ENCODE measurements at regions not wholly inside any gene's neighbourhood (a gene's known extent, or its start where the extent isn't known, plus 50 kb on each side); places are given as distances from the start of the nearest gene placed in this dataset.

DNA sequence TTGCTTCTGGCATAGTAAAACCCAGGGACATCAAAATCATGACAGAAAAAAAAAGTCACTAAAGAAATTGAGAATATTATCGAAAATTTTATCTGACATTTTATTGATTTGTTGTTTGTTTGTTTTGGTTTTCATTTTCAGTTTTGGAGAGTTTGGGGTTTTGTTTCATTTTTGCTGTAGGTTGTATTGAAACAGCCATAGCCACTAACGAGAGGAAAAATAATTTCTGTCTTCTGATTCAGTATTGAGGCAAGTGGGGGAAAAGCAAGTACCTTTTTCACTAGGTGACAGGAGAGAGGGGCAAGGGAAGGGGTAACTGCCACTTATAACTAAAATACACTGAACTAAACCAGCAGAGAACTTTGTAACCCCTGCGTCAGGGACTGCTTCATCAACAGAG is 392.8 kb upstream of the NDST3 start:
- no peaks in the 10 kb centered on the region for H3K4me1 ChIP-seq (ENCODE audit: control insufficient read depth, low read length)
- H4K20me1 ChIP-seq (ENCODE audit: control insufficient read depth, insufficient read depth, low read depth, low read length), result no peaks in the 10 kb centered on the region
- no peaks in the 10 kb centered on the region for H3K27me3 ChIP-seq (ENCODE audit: control insufficient read depth, low read length)
- no peak overlapping the region for H3K4me2 ChIP-seq (ENCODE audit: low read length)
- no peaks in the 10 kb centered on the region for H3K9me2 ChIP-seq (replicated peaks; ENCODE audit: control insufficient read depth, low read length)
- no peak overlapping the region for H3K27ac ChIP-seq (ENCODE audit: low read depth, low read length)
- no peaks in the 10 kb centered on the region for H3K36me3 ChIP-seq (ENCODE audit: control insufficient read depth, low read length)
- H3K9me3 ChIP-seq (ENCODE audit: control insufficient read depth, insufficient read depth, low read length), result no peaks in the 10 kb centered on the region
- no peak for TF ChIP-seq CTCF (IDR thresholded peaks at IDR 0.05; ENCODE audit: low read depth, low read length, poor library complexity, severe bottlenecking)
- TF ChIP-seq EZH2phosphoT487 (IDR thresholded peaks at IDR 0.05; ENCODE audit: borderline replicate concordance, low read length), result no peak
- H3K79me2 ChIP-seq (ENCODE audit: control insufficient read depth, low read length), result no peaks in the 10 kb centered on the region
- no peak overlapping the region for H3K4me3 ChIP-seq (ENCODE audit: low read length)
- H3F3A ChIP-seq (ENCODE audit: control insufficient read depth, insufficient read depth), result no peaks in the 10 kb centered on the region

GRCh38 chr4:117654079-117654478 is 380.2 kb upstream of the NDST3 start:
- no peaks in the 10 kb centered on the region for H3K9me2 ChIP-seq (replicated peaks; ENCODE audit: control insufficient read depth, low read length)
- no peaks in the 10 kb centered on the region for H3K9me3 ChIP-seq (ENCODE audit: control insufficient read depth, insufficient read depth, low read length)
- no peaks in the 10 kb centered on the region for H3K4me1 ChIP-seq (ENCODE audit: control insufficient read depth, low read length)
- TF ChIP-seq CTCF (IDR thresholded peaks at IDR 0.05; ENCODE audit: low read depth, low read length, poor library complexity, severe bottlenecking), result no peak
- no peak for TF ChIP-seq EZH2phosphoT487 (IDR thresholded peaks at IDR 0.05; ENCODE audit: borderline replicate concordance, low read length)
- no peaks in the 10 kb centered on the region for H3K36me3 ChIP-seq (ENCODE audit: control insufficient read depth, low read length)
- H3K4me2 ChIP-seq (ENCODE audit: low read length), result no peak overlapping the region
- no peaks in the 10 kb centered on the region for H3K27me3 ChIP-seq (ENCODE audit: control insufficient read depth, low read length)
- H3K4me3 ChIP-seq (ENCODE audit: low read length), result no peak overlapping the region
- H4K20me1 ChIP-seq (ENCODE audit: control insufficient read depth, insufficient read depth, low read depth, low read length), result no peaks in the 10 kb centered on the region
- H3K79me2 ChIP-seq (ENCODE audit: control insufficient read depth, low read length), result no peaks in the 10 kb centered on the region
- H3K27ac ChIP-seq (ENCODE audit: low read depth, low read length), result no peak overlapping the region
- H3F3A ChIP-seq (ENCODE audit: control insufficient read depth, insufficient read depth), result no peaks in the 10 kb centered on the region

GRCh38 chr4:117660668-117661067 is 373.6 kb upstream of the NDST3 start:
- Histone ChIP-seq H3K9me2 (replicated peaks; ENCODE audit: control insufficient read depth, low read length) (no peaks in the 10 kb centered on the region), H3K4me1 (ENCODE audit: control insufficient read depth, low read length) (no peaks in the 10 kb centered on the region), H3K4me2 (ENCODE audit: low read length) (no peak overlapping the region), H3K36me3 (ENCODE audit: control insufficient read depth, low read length) (no peaks in the 10 kb centered on the region), H4K20me1 (ENCODE audit: control insufficient read depth, insufficient read depth, low read depth, low read length) (no peaks in the 10 kb centered on the region), H3K9me3 (ENCODE audit: control insufficient read depth, insufficient read depth, low read length) (no peaks in the 10 kb centered on the region), H3K27ac (ENCODE audit: low read depth, low read length) (no peak overlapping the region), H3K27me3 (ENCODE audit: control insufficient read depth, low read length) (no peaks in the 10 kb centered on the region), H3K79me2 (ENCODE audit: control insufficient read depth, low read length) (no peaks in the 10 kb centered on the region), H3F3A (ENCODE audit: control insufficient read depth, insufficient read depth) (no peaks in the 10 kb centered on the region), H3K4me3 (ENCODE audit: low read length) (no peak overlapping the region)
- no peak for TF ChIP-seq CTCF (IDR thresholded peaks at IDR 0.05; ENCODE audit: low read depth, low read length, poor library complexity, severe bottlenecking)
- TF ChIP-seq EZH2phosphoT487 (IDR thresholded peaks at IDR 0.05; ENCODE audit: borderline replicate concordance, low read length), result no peak
